HG03565 (cell line): ENCODE measurements at regions not wholly inside any gene's neighbourhood (a gene's known extent, or its start where the extent isn't known, plus 50 kb on each side); places are given as distances from the start of the nearest gene placed in this dataset.
"Not testable (repeated sequence)": the region's sequence is repeated elsewhere in the genome, so short reads cannot be mapped to it uniquely, and the experiment has no call there.

Source experiments
- ATAC-seq: cut with Tn5 transposase; IDR thresholded peaks from one replicate; pipeline ENCODE4 v1.9.1; 2021; ENCODE audit warnings: mild to moderate bottlenecking, moderate library complexity; ENCODE audit not compliant: unreplicated experiment

DNA sequence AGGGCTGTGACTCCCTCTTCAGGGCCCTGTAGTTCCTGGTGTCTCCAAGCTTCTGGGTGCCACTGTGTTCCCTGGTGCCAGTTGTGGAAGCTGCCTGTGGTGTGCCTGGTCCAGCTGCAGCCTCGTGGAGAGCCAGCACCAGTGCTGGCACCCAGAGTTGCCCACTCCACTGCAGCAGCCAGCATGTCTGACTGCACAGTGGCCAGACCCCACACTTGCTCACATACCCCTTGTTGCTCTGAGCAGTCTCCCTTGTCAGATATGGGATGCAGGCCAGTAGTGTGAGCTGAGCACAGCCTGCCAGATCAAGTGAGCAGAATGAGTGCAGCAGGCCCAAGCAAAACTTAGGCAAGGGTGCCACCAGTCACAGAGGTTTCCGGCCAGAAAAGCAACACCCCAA lies 108.6 kb downstream of the ZMAT1 start:
- no peak for ATAC-seq

DNA sequence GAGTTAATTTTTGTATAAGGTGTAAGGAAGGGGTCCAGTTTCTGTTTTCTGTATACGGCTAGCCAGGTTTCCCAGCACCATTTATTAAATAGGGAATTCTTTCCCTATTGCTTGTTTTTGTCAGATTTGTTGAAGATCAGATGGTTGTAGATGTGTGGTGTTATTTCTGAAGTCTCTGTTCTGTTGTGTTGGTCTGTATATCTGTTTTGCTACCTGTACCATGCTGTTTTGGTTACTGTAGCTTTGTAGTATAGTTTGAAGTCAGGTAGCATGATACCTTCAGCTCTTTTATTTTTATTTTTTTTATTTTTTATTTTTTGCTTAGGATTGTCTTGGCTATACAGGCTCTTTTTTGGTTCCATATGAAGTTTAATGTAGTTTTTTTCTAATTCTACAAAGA lies 114.1 kb downstream of the ZMAT1 start:
- not testable (repeated sequence) for ATAC-seq

DNA sequence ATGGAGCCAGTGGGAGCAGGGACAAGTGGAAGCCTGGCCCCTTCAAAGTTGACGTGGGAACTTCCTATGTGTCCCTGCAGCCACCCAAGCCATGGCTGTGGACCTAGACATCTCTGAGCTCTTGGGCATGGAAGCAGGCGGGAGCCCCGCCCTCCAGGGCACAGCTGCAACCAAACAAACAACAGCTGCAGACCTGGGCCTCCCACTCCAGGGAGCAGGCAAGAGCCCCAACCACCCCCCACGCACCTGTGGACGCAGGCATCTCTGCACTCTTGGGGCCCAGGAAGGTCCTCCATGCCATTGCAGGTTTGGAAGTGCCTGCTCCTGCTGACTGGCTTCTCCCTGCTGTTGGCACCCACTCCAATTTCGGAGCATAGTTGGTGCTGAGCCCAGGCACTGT lies 118.6 kb downstream of the ZMAT1 start:
- ATAC-seq, result no peak

DNA sequence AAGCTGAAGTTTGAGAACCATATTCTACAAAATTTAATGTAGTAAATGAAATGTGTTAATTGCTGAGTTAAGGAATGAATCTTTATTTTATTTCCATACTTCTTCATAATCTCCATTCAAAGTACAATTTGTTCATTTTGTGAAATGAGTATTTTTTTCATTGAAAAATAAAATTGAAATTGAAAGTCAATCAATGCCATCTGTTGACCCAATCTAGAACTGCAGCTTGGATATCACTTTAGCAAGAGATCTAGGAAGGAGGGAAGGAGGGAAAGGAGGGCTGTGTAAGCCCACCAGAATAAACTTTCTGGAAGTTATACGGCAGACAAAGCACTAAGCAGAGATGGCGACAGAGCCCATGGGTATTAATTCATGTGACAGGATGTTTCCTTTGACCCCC lies 128.4 kb downstream of the ZMAT1 start:
- ATAC-seq, result no peak

DNA sequence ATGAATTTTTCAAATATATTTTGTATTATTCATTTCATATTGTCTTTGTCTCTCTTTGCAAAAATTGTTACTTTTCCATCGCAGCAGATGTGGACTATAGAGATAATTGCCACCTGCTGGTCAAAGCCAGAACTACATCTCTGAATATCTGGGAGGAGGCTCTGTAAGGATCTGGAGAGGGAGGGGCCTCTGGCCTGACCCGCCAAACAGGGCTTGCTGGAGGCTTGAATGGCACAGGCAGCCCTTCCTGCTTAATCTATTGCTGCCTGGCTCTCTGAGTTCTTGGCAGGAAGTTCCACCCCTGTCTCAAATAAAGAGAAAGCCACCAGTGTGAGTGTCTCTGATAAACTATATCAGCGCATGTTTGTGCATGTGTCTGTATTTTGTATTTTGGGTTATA lies 132.4 kb downstream of the ZMAT1 start:
- ATAC-seq, result peak; percentile 98

DNA sequence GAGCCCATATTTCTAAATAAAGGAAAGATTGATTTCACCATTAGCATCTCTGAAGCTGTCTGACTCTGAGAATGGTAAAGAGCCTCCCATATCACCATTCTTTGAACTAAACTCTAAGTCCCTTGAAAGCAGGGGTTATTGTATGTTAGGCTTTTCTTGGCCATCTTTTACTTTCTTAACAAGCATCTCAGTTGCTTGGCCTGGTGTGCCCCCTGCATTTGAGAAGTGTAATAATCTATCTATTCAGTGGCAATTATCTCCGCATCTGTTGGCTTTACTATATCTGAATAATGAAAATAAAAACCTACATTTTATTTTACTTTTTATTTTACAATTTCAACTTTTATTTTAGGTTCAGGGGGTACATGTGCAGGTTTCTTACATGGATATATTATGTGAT lies 128.3 kb upstream of the ARMCX2 start:
- no peak for ATAC-seq

DNA sequence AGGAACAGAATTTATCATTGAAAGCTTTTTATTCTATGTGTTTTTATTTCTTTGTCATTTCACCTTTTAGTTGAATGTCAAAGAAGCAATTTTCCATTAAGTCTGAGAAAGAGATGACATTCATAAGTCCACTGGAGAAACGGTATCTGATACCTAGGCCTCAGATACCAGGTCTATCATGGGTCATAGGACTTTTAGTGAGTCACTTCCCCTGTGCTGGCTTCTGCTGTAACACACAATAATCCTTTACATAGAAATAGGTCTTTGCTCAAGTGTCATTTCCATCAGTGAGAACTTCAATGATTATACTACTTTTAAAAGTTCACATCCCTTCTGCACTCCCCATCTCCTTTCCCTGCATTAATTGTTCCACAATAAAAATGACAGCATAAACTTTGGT lies 125.5 kb upstream of the ARMCX2 start:
- no peak for ATAC-seq

DNA sequence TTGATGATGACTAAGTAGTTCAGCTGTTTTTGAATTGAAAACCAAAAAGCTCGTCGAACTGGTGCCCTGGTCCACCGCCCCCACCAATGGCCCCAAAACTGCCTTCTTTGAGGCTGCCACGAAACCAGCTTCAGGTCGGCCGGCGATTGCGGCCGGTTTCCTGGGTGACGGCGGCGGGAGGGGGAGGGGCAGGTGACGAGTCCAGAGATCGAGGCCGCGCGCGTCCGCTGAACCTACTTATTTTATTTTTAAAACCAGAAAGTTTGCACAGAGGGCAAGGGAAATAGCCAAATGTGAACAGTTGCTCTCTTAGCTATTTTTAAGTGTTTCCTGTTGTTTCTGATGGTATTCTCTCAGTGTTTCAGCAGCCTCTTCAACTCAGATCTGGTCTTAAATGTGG lies 120.8 kb upstream of the ARMCX2 start:
- ATAC-seq, result not testable (repeated sequence)

DNA sequence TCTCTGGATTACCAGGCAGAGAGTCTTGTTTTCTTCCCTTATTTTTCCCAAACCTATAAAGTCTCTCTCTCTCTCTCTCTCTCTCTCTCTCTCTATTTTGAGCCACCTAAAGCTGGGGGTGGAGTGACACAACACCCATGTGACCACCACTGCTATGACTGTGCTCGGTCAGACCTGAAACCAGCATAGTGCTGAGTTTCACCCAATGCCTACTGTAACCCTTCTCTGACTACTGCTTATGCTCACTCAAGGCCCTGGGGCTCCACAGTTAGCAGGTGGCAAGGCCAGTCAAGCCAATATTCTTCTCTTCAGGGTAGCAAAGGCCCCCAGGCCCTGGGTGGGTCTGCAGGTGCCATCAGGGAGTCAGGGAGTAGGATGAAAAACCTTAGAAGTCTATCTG lies 114.7 kb upstream of the ARMCX2 start:
- peak; percentile 100 for ATAC-seq

DNA sequence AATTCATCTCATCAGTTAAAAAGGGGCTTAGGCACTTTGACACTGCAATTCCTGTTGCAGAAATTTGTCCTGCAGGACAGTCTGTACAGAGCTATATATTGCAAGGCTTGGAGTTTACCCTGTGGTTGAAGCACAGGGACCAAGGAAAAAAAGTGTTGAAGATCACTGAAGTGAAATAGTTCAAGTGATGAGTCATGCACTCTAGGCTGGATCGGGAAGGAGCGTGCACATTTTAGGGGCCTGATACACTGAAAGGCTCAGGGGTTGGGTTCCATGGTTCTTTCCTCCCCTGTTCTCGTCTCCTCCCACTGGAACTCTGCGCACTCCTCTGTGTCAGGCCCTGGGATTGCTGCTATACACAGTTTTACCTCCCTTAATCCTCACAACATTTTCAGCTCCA lies 104.9 kb upstream of the ARMCX2 start:
- no peak for ATAC-seq

DNA sequence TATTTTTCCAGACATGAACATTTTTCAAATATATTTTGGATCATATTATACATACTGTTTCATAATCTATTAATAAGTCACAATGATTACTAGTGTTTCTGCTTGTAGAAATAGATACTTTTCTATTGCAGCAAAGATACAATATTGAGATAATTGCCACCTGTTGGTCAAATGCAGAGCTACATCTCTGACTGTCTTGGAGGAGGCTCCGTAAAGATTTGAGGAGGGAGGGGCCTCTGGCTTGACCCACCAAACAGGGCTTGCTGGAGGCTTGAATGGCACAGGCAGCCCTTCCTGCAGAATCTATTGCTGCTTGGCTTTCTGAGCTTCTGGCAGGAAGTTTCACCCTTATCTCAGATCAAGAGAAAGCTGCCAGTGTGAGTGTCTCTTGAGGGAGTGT lies 99.3 kb upstream of the ARMCX2 start:
- no peak for ATAC-seq

DNA sequence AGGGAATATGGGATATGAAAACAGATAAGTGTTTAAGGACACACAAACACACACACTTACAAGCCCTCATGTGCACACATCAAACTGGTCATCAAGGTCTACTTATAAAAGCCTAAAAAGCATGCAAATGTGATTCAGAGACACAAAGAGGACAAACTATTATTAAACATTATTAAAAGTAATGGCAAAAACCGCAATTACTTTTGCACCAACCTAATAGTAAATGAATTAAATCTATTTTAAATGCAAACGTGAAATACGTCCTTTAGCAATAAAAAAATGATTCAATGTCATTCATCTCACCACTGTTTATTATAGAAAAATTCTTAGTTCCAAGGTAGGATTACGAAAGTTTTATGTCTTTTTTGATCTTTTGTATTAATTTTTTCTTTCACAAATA lies 91.1 kb upstream of the ARMCX2 start:
- no peak for ATAC-seq

DNA sequence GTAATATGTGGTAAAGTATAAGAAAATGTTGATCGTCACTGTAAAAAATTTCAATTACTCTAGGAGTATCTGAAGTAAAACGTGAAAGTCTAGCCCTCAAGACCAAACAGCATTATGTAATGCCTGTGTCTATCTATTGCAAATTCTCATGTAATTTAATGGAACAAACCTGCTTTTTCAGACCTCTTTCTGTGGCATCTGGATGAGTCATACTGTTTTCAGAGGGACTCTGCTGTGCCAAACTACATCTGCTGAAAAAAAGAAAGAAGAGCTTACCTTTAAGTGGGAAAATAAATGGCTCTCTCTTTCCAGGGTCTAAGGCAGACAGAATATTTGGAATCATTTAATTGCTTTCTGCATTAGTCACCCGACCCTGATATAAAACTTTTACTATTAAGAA lies 89.8 kb upstream of the ARMCX2 start:
- no peak for ATAC-seq

DNA sequence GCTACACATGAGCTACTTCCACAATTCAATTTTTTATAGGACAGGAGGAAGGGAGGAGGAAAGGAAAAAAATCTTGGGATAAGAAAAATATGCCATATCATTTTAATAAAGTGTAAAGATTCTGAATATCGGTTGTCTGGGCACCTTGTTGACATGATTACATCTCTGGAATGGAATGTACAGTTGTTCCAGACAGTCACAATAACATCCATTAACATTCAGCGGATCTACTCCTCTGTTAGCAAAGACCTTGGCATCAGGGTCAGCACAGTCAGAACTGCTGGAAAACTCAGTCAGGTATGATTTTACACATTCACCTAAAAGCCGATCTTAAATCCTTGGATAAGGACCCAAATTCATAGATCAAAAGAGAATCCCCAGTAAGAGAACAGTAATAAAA lies 85.4 kb upstream of the ARMCX2 start:
- ATAC-seq, result no peak

DNA sequence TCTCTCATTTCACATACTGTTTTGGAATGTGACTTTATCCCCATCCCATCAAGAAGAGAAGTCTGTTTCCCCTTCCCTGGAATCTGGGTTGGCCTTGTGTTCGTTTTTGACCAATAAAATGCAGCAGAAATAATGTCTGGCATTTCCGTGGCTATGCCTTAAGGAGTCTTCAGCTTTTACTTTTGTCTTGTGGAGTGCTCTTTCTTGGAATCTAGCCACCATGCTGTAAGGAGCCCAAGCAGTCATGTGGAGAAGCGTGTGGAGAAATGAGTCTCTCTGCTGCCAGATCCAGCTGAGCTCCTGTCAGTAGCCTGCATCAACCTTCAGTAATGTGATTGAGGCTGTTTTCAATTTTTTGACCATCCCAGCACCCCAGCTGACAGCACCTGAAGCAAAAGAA lies 84.4 kb upstream of the ARMCX2 start:
- ATAC-seq, result no peak

DNA sequence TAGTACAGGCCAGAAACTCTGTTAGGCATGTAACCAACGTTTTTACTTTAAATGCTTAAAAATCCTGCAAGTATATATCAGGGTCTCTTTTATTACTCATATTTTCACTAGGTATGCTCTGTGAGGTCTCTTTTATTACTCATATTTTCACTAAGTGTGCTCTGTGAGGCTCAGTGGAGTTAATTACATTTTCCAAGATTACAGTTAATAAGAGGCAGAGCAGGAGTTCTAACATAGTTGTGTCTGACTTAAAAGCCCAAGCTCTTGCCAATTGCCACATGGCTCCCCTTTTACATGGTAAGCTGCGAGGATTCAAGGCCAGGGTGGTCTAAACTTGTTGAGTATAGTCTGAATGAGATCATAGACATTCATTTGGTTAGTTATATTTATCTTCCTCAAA lies 81.0 kb upstream of the ARMCX2 start:
- ATAC-seq, result no peak

DNA sequence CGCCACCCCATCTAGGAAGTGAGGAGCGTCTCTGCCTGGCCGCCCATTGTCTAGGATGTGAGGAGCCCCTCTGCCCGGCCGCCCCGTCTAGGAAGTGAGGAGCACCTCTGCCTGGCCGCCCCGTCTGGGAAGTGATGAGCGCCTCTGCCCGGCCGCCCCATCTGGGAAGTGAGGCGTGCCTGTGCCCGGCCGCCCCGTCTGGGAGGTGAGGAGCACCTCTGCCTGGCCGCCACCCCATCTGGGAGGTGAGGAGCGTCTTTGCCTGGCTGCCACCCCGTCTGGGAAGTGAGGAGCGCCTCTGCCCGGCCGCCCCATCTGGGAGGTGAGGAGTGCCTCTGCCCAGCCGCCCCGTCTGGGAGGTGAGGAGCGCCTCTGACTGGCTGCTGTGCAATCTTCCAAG lies 79.2 kb upstream of the ARMCX2 start:
- not testable (repeated sequence) for ATAC-seq

DNA sequence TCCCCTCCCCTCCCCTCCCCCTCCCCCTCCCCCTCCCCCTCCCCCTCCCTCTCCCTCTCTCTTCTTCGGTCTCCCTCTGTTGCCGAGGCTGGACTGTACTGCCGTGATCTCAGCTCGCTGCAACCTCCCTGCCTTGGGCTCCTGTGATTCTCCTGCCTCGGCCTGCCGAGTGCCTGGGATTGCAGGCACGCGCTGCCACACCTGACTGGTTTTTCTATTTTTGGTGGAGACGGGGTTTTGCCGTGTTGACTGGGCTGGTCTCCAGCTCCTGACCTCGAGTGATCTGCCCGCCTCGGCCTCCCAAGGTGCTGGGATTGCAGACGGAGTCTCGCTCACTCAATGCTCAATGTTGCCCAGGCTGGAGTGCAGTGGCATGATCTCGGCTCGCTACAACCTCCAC lies 78.8 kb upstream of the ARMCX2 start:
- not testable (repeated sequence) for ATAC-seq

DNA sequence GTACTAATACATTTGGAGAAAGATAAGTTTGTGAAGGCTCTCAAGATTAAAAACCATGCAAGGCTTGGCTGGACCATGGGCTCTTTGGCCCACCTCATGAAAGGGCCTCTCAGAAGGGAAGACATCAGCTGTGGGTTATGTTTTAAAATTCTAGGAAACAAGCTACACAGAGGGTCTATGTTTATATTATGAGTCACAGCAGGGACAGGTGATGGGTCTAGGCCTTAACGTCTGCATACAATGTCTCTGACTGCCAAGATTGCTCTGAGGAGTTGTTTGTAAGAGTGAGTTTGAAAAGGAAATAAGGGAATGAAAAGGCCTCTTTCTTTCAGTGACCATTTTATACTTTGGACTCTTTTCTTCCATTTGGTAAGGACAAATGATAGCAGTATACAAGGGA lies 77.0 kb upstream of the ARMCX2 start:
- no peak for ATAC-seq

DNA sequence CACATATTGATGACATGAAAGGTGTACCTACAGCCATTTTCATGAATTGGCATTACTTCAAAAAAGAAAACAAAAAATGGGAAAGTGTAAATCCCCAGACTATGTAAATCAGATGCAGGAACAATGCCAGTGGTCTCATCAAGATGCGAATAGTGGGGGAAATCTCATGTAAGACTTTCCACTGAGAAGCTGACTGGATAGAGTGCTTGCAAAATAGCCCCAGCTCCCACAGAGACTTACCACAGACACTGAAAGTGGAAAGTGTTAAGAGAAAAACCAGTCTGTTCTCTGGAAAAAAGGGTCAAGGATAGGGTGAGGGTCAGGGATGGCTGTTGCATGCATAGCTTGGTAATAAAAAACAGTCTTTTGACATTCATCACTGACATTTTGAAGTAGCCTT lies 73.2 kb upstream of the ARMCX2 start:
- ATAC-seq, result no peak

DNA sequence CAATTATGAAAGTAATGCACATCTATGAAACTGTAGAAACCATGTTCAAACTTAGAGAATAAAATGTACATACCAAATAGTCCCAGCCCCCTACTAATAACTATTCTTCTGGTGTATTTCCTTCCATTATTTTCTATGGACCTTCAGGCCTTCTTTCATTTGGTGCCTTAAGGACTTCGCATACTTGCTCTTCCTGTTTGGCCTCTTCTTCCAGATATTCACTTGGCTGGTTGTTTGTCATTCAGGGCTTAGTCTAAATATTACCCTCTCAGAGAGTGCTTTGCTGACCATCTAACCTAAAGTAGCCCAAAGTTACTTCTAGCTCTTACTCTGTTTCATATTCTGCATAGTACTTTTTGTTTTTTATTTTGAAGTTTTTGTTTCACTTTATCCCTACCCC lies 70.3 kb upstream of the ARMCX2 start:
- ATAC-seq, result no peak
